Endothelial cell of umbilical vein (primary cell): ENCODE measurements at regions not wholly inside any gene's neighbourhood (a gene's known extent, or its start where the extent isn't known, plus 50 kb on each side); places are given as distances from the start of the nearest gene placed in this dataset.
"Not testable (repeated sequence)": the region's sequence is repeated elsewhere in the genome, so short reads cannot be mapped to it uniquely, and the experiment has no call there.

Experiments
- CTCF ChIP-seq, 2 donors: IDR thresholded peaks; 1 replicate in 1 of 2; 2 replicates in 1 of 2; pipeline ENCODE4 v1.5.1; 2011; ENCODE audit warnings: low read length in 2 of 2, mild to moderate bottlenecking in 2 of 2, moderate library complexity in 2 of 2, control low read depth in 1 of 2, inconsistent platforms in 1 of 2, low read depth in 1 of 2; ENCODE audit not compliant: insufficient read depth in 1 of 2; ENCODE audit errors: extremely low read depth in 1 of 2
- EZH2 ChIP-seq: IDR thresholded peaks from 2 replicates; pipeline ENCODE4 v1.6.1; 2012; ENCODE audit warnings: borderline replicate concordance, low read depth, mild to moderate bottlenecking, moderate library complexity, low read length, inconsistent platforms; ENCODE audit not compliant: severe bottlenecking
- MAX ChIP-seq: IDR thresholded peaks from 2 replicates; pipeline ENCODE4 v1.6.1; 2011; ENCODE audit not compliant: insufficient read depth, insufficient read length
- POLR2A ChIP-seq: IDR thresholded peaks from 2 replicates; pipeline ENCODE4 v1.6.1; 2012; ENCODE audit warnings: low read depth, mild to moderate bottlenecking, control low read depth, low read length
- POLR2AphosphoS5 ChIP-seq: IDR thresholded peaks from 2 replicates; pipeline ENCODE4 v1.6.1; 2012; ENCODE audit warnings: low read depth, mild to moderate bottlenecking, control low read depth, low read length, moderate library complexity; ENCODE audit not compliant: insufficient read depth

GRCh38 chr15:24485885-24486567 lies 189.5 kb upstream of the NPAP1 start:
- not testable (repeated sequence) for TF ChIP-seq POLR2A; EZH2; MAX; CTCF (IDR thresholded peaks at IDR 0.05; ENCODE audit: extremely low read depth in 1 of 2, insufficient read depth in 1 of 2, low read depth in 1 of 2, low read length in 2 of 2); POLR2AphosphoS5
